HepG2 (cell line): ENCODE measurements at regions not wholly inside any gene's neighbourhood (a gene's known extent, or its start where the extent isn't known, plus 50 kb on each side); places are given as distances from the start of the nearest gene placed in this dataset.

Experiments used
- ATAC-seq: fragments of 200-7000 bp; cut with Tn5 transposase; 3 replicates; pipeline ENCODE4 v1.9.1; 2020; ENCODE audit warnings: mild to moderate bottlenecking, moderate library complexity
- BruUV-seq: library from RNA; stranded (reverse); fragments of 400-500 nt; replicated peaks from 2 replicates; lab custom pipeline; 2021; lab: Mats Ljungman, UMichigan
- CTCF ChIA-PET: fragments of 300-600 bp; formaldehyde crosslinking; extraction: SDS; loops from one replicate; lab custom pipeline; 2021; ENCODE audit warnings: low total read pairs, inconsistent platforms, low intra/inter-chr PET ratio; lab: Yijun Ruan, JAX
- POLR2A ChIA-PET: fragments of 350-600 bp; sonication (Branson Sonifier 250); formaldehyde crosslinking; loops from one replicate; lab custom pipeline; 2020; ENCODE audit warnings: antibody characterized with exemption, inconsistent platforms; lab: Yijun Ruan, JAX
- DNase-seq: peaks from one replicate; pipeline ENCODE4 v3.0.0-alpha.2; 2015; ENCODE audit warnings: low spot score
- FAIRE-seq: peaks from 3 replicates; lab custom pipeline; 2011; peaks lifted over from hg19 to GRCh38; lab: Jason Lieb, UNC
- H2AFZ ChIP-seq: one replicate; pipeline ENCODE4 v1.6.1; 2011; ENCODE audit warnings: low read length, inconsistent platforms
- H3K27ac ChIP-seq: fragments of 300-600 bp; 3 replicates; pipeline ENCODE4 v1.8.0; 2011; ENCODE audit warnings: mixed run types, mild to moderate bottlenecking, mixed read lengths, low read length, inconsistent platforms; ENCODE audit not compliant: insufficient read depth; ENCODE audit errors: extremely low read length
- H3K27me3 ChIP-seq, 2 experiments: fragments of 200-600 bp in 1 of 2; 2 replicates in 1 of 2; 3 replicates in 1 of 2; pipeline versions ENCODE4 v1.6.0 to v1.8.0; 2011; ENCODE audit warnings: low read length in 2 of 2, mild to moderate bottlenecking in 2 of 2, moderate library complexity in 2 of 2, inconsistent platforms in 1 of 2; ENCODE audit not compliant: insufficient read depth in 2 of 2, control insufficient read depth in 1 of 2
- H3K36me3 ChIP-seq, 2 experiments: fragments of 200-600 bp in 1 of 2; replicated peaks in 1 of 2; 2 replicates in 1 of 2; 3 replicates in 1 of 2; pipeline versions ENCODE4 v1.5.1 to v1.8.0; 2011; ENCODE audit warnings: low read length in 2 of 2, inconsistent platforms in 1 of 2; ENCODE audit not compliant: insufficient read depth in 2 of 2, control insufficient read depth in 1 of 2
- H3K4me1 ChIP-seq: 2 replicates; pipeline ENCODE4 v1.5.1; 2012; ENCODE audit warnings: low read length, inconsistent platforms; ENCODE audit not compliant: insufficient read depth
- H3K4me2 ChIP-seq: 2 replicates; pipeline ENCODE4 v1.6.0; 2011; ENCODE audit warnings: low read depth, low read length, inconsistent platforms
- H3K4me3 ChIP-seq, 3 experiments: fragments of 200-600 bp in 1 of 3; sonication (generic), shearing (Covaris generic) in 1 of 3; replicated peaks in 1 of 3; 2 replicates each; pipeline ENCODE4 v1.5.1; 2011 to 2016; ENCODE audit warnings: low read length in 3 of 3, inconsistent platforms in 2 of 3, low read depth in 2 of 3, mild to moderate bottlenecking in 2 of 3, control low read depth in 1 of 3, mixed read lengths in 1 of 3; ENCODE audit not compliant: insufficient read depth in 1 of 3
- H3K79me2 ChIP-seq: one replicate; pipeline ENCODE4 v1.6.1; 2011; ENCODE audit warnings: low read length, inconsistent platforms; ENCODE audit not compliant: insufficient read depth
- H3K9ac ChIP-seq: 2 replicates; pipeline ENCODE4 v1.6.0; 2011; ENCODE audit warnings: mild to moderate bottlenecking, low read depth, low read length, inconsistent platforms; ENCODE audit not compliant: insufficient read depth
- H3K9me3 ChIP-seq: 2 replicates; pipeline ENCODE4 v1.5.1; 2012; ENCODE audit warnings: mild to moderate bottlenecking, low read length
- H4K20me1 ChIP-seq: 2 replicates; pipeline ENCODE4 v1.6.0; 2011; ENCODE audit warnings: inconsistent platforms, mild to moderate bottlenecking, low read length, moderate library complexity; ENCODE audit not compliant: insufficient read depth
- ATAD3A ChIP-seq: sonication (generic); formaldehyde crosslinking; IDR thresholded peaks from 2 replicates; pipeline ENCODE4 v1.4.0; 2020; ENCODE audit warnings: missing genetic modification reagents
- CENPT ChIP-seq: sonication (generic); formaldehyde crosslinking; IDR thresholded peaks from 2 replicates; pipeline ENCODE4 v1.8.0; 2022; ENCODE audit warnings: low read depth, mild to moderate bottlenecking, moderate library complexity, missing genetic modification reagents
- EEA1 ChIP-seq: sonication (generic); formaldehyde crosslinking; IDR thresholded peaks from 2 replicates; pipeline ENCODE4 v1.5.1; 2020; ENCODE audit warnings: mild to moderate bottlenecking, missing genetic modification reagents, borderline replicate concordance
- HOXA9 ChIP-seq: sonication (generic); formaldehyde crosslinking; IDR thresholded peaks from 2 replicates; pipeline ENCODE4 v1.8.1; 2022; ENCODE audit warnings: missing genetic modification reagents, mild to moderate bottlenecking, moderate library complexity, borderline replicate concordance
- JARID2 ChIP-seq: sonication (generic); formaldehyde crosslinking; IDR thresholded peaks from 2 replicates; pipeline ENCODE4 v1.8.1; 2023; ENCODE audit warnings: missing genetic modification reagents, inconsistent platforms; ENCODE audit not compliant: insufficient replicate concordance
- NFE2L2 ChIP-seq: fragments of 150-350 bp; IDR thresholded peaks from 2 replicates; pipeline ENCODE4 v1.6.1; 2014; ENCODE audit warnings: low read length
- PRDM15 ChIP-seq: sonication (generic); formaldehyde crosslinking; IDR thresholded peaks from 2 replicates; pipeline ENCODE4 v1.4.0; 2020; ENCODE audit warnings: missing genetic modification reagents
- SMAD1 ChIP-seq: sonication (generic); formaldehyde crosslinking; IDR thresholded peaks from 2 replicates; pipeline ENCODE4 v1.4.0; 2020; ENCODE audit warnings: missing genetic modification reagents, low read depth, mild to moderate bottlenecking, borderline replicate concordance
- SP140L ChIP-seq: sonication (generic); formaldehyde crosslinking; IDR thresholded peaks from 2 replicates; pipeline ENCODE4 v1.4.0; 2020; ENCODE audit warnings: missing genetic modification reagents, borderline replicate concordance
- STAG1 ChIP-seq: sonication (generic); formaldehyde crosslinking; IDR thresholded peaks from 2 replicates; pipeline ENCODE4 v1.4.0; 2020; ENCODE audit warnings: missing genetic modification reagents
- TFAP4 ChIP-seq: sonication (generic); IDR thresholded peaks from 2 replicates; pipeline ENCODE4 v1.6.1; 2016; ENCODE audit warnings: low read depth, borderline replicate concordance
- WIZ ChIP-seq: sonication (generic); formaldehyde crosslinking; IDR thresholded peaks from 2 replicates; pipeline ENCODE4 v1.5.1; 2020; ENCODE audit warnings: mild to moderate bottlenecking, missing genetic modification reagents
- ZMYM2 ChIP-seq: sonication (generic); formaldehyde crosslinking; IDR thresholded peaks from 2 replicates; pipeline ENCODE4 v1.8.0; 2022; ENCODE audit warnings: mild to moderate bottlenecking, missing genetic modification reagents
- ZNF335 ChIP-seq: sonication (generic); formaldehyde crosslinking; IDR thresholded peaks from 2 replicates; pipeline ENCODE4 v1.4.0; 2020; ENCODE audit warnings: missing genetic modification reagents
- ZNF468 ChIP-seq: sonication (generic); formaldehyde crosslinking; IDR thresholded peaks from 2 replicates; pipeline ENCODE4 v1.8.0; 2022; ENCODE audit warnings: mild to moderate bottlenecking, moderate library complexity, missing genetic modification reagents
- ZNF703 ChIP-seq: sonication (generic); formaldehyde crosslinking; IDR thresholded peaks from 2 replicates; pipeline ENCODE4 v1.5.1; 2020; ENCODE audit warnings: missing genetic modification reagents, mild to moderate bottlenecking, moderate library complexity, borderline replicate concordance
- WGBS: methylation state at CpG from one replicate; pipeline ENCODE4 v1.1.6; 2017; ENCODE audit warnings: low lambda C conversion rate; 5-methylcytosine and 5-hydroxymethylcytosine counted together
- in situ Hi-C: cut with HindIII; loops from 2 replicates; pipeline ENCODE4 v1.10.0; 2017; ENCODE audit warnings: low pct_unique_long_range_greater_than_20kb; ENCODE audit not compliant: extremely low pct_ligation_motif_present
- intact Hi-C: fragments of 100-400 bp; cut with micrococcal nuclease; formaldehyde crosslinking; loops from one replicate; pipeline ENCODE4 v1.10.0; 2022; ENCODE audit not compliant: unreplicated experiment

GRCh38 chr6:14060971-14061370 is 56.6 kb upstream of the CD83 start:
- H3K9me3 ChIP-seq = no peaks in the 10 kb centered on the region
- H3K9ac ChIP-seq = no peak overlapping the region
- no peaks in the 10 kb centered on the region for H3K4me1 ChIP-seq
- POLR2A ChIA-PET = no interaction called here
- ATAC-seq (no peak), DNase-seq (no peak), FAIRE-seq (no peak)
- H3K79me2 ChIP-seq = no peaks in the 10 kb centered on the region
- H3K4me2 ChIP-seq = no peak overlapping the region
- no peaks in the 10 kb centered on the region for H3K36me3 ChIP-seq
- CTCF ChIA-PET = no interaction called here
- H3K27ac ChIP-seq = no peak overlapping the region
- no peak overlapping the region for H3K4me3 ChIP-seq
- H4K20me1 ChIP-seq = no peaks in the 10 kb centered on the region
- intact Hi-C loops = no loop called here
- BruUV-seq = no TSS peak
- 6% methylated on average over 1 of the region's 1 CpG for WGBS
- in situ Hi-C loops = loop anchor here (5.0 kb wide), 1 partner anchor 154 kb away; no protein-coding TSS in a partner anchor
- peaks cover 0 to 19% of the 10 kb centered on the region in 2 experiments; a peak in 3 of 5 replicates for H3K27me3 ChIP-seq
- TF ChIP-seq JARID2 (CRISPR knock-in tag) = no peak
- no peak for TF ChIP-seq ATAD3A (CRISPR knock-in tag)
- no peak for TF ChIP-seq ZNF468 (CRISPR knock-in tag)
- TF ChIP-seq PRDM15 (CRISPR knock-in tag) = no peak
- TF ChIP-seq ZMYM2 = no peak
- TF ChIP-seq TFAP4 = no peak
- TF ChIP-seq HOXA9 (CRISPR knock-in tag) = no peak
- no peak for TF ChIP-seq STAG1
- no peak for TF ChIP-seq CENPT (CRISPR knock-in tag)
- no peak for TF ChIP-seq ZNF703 (CRISPR knock-in tag)
- TF ChIP-seq WIZ (CRISPR knock-in tag) = no peak
- no peak for TF ChIP-seq ZNF335 (CRISPR knock-in tag)
- no peak for TF ChIP-seq SP140L (CRISPR knock-in tag)
- no peak for TF ChIP-seq EEA1 (CRISPR knock-in tag)
- no peak for TF ChIP-seq SMAD1 (CRISPR knock-in tag)
- no peak for TF ChIP-seq NFE2L2
- H2AFZ ChIP-seq = no peak overlapping the region
